22Rv1 (cell line): ENCODE measurements at regions not wholly inside any gene's neighbourhood (a gene's known extent, or its start where the extent isn't known, plus 50 kb on each side); places are given as distances from the start of the nearest gene placed in this dataset.

Experiments
- ZFX ChIP-seq: fragments of 450-650 bp; IDR thresholded peaks from 2 replicates; pipeline ENCODE4 v1.6.1; 2017; ENCODE audit warnings: antibody characterized with exemption, borderline replicate concordance
- TF ChIP-seq, protein P1 (sequence below): fragments of 450-650 bp; IDR thresholded peaks from 2 replicates; pipeline ENCODE4 v1.5.1; 2017; ENCODE audit warnings: mild to moderate bottlenecking

- TF ChIP-seq, protein P1, sequence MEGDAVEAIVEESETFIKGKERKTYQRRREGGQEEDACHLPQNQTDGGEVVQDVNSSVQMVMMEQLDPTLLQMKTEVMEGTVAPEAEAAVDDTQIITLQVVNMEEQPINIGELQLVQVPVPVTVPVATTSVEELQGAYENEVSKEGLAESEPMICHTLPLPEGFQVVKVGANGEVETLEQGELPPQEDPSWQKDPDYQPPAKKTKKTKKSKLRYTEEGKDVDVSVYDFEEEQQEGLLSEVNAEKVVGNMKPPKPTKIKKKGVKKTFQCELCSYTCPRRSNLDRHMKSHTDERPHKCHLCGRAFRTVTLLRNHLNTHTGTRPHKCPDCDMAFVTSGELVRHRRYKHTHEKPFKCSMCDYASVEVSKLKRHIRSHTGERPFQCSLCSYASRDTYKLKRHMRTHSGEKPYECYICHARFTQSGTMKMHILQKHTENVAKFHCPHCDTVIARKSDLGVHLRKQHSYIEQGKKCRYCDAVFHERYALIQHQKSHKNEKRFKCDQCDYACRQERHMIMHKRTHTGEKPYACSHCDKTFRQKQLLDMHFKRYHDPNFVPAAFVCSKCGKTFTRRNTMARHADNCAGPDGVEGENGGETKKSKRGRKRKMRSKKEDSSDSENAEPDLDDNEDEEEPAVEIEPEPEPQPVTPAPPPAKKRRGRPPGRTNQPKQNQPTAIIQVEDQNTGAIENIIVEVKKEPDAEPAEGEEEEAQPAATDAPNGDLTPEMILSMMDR = no peak
- no peak for TF ChIP-seq ZFX
These were observed 1462.1 kb downstream of the DPP10 start for GRCh38 chr2:115904516-115904915.
